ENCODE measurements at regions not wholly inside any gene's neighbourhood (a gene's known extent, or its start where the extent isn't known, plus 50 kb on each side); places are given as distances from the start of the nearest gene placed in this dataset.

GRCh38 chr2:83923531-83923930 is 535.5 kb downstream of the SUCLG1 start:
- no peak for TF ChIP-seq CTCF (IDR thresholded peaks at IDR 0.05)
- no peak for TF ChIP-seq POLR2A (IDR thresholded peaks at IDR 0.05)

Data from body of pancreas (tissue), 4 donors.